Activated CD8-positive, alpha-beta memory T cell treated with anti-CD3 and anti-CD28 coated beads for 48 hours (primary cell): ENCODE measurements at regions not wholly inside any gene's neighbourhood (a gene's known extent, or its start where the extent isn't known, plus 50 kb on each side); places are given as distances from the start of the nearest gene placed in this dataset.
A peak's percentile ranks its signal among the peaks of the same experiment; 100 is the strongest.

ENCODE experiments used
- DNase-seq, 3 experiments: peaks; one replicate each; pipeline ENCODE4 v3.0.0-alpha.2; 2020; ENCODE audit warnings: low read depth in 2 of 3, low spot score in 2 of 3

- no peak for DNase-seq
Measured at GRCh38 chr4:60117726-60118323, 1082.3 kb upstream of the ADGRL3 start.

GRCh38 chr4:60122820-60123219 is 1077.3 kb upstream of the ADGRL3 start:
- no peak for DNase-seq

GRCh38 chr4:60128888-60129287 is 1071.2 kb upstream of the ADGRL3 start:
- DNase-seq = no peak

GRCh38 chr4:60129740-60130139 is 1070.4 kb upstream of the ADGRL3 start:
- no peak for DNase-seq

- no peak for DNase-seq
Measured at GRCh38 chr4:60133375-60133774, 1066.8 kb upstream of the ADGRL3 start.

- DNase-seq = no peak
Measured at GRCh38 chr4:60134099-60134498, 1066.0 kb upstream of the ADGRL3 start.

GRCh38 chr4:60155088-60155487 is 1045.0 kb upstream of the ADGRL3 start:
- DNase-seq = no peak

- DNase-seq = no peak
Measured at GRCh38 chr4:60173103-60173502, 1027.0 kb upstream of the ADGRL3 start.

- DNase-seq = no peak
Measured at GRCh38 chr4:60173718-60174117, 1026.4 kb upstream of the ADGRL3 start.

GRCh38 chr4:60175241-60175640 is 1024.9 kb upstream of the ADGRL3 start:
- DNase-seq = no peak

GRCh38 chr4:60187428-60187827 is 1012.7 kb upstream of the ADGRL3 start:
- DNase-seq = no peak

GRCh38 chr4:60189286-60189685 is 1010.8 kb upstream of the ADGRL3 start:
- DNase-seq = no peak

- no peak for DNase-seq
Measured at GRCh38 chr4:60194214-60194613, 1005.9 kb upstream of the ADGRL3 start.

- DNase-seq = no peak
Measured at GRCh38 chr4:60195256-60195655, 1004.9 kb upstream of the ADGRL3 start.

- peak in 1 of 3 experiments; percentile 27 for DNase-seq
Measured at GRCh38 chr4:60201052-60201673, 999.0 kb upstream of the ADGRL3 start.

GRCh38 chr4:60209588-60209987 is 990.5 kb upstream of the ADGRL3 start:
- DNase-seq = no peak

- DNase-seq = no peak
Measured at GRCh38 chr4:60215906-60216305, 984.2 kb upstream of the ADGRL3 start.

GRCh38 chr4:60216752-60217151 is 983.4 kb upstream of the ADGRL3 start:
- DNase-seq = no peak

GRCh38 chr4:60221866-60222265 is 978.3 kb upstream of the ADGRL3 start:
- DNase-seq = no peak

- no peak for DNase-seq
Measured at GRCh38 chr4:60223208-60223923, 976.8 kb upstream of the ADGRL3 start.

- DNase-seq = no peak
Measured at GRCh38 chr4:60241866-60242265, 958.3 kb upstream of the ADGRL3 start.

GRCh38 chr4:60249784-60250183 is 950.3 kb upstream of the ADGRL3 start:
- no peak for DNase-seq

GRCh38 chr4:60250657-60251056 is 949.5 kb upstream of the ADGRL3 start:
- DNase-seq = no peak
